GM21390 (cell line): ENCODE measurements at regions not wholly inside any gene's neighbourhood (a gene's known extent, or its start where the extent isn't known, plus 50 kb on each side); places are given as distances from the start of the nearest gene placed in this dataset.
"Not testable (repeated sequence)": the region's sequence is repeated elsewhere in the genome, so short reads cannot be mapped to it uniquely, and the experiment has no call there.

Experiments used
- ATAC-seq: cut with Tn5 transposase; IDR thresholded peaks from one replicate; pipeline ENCODE4 v1.9.1; 2021; ENCODE audit not compliant: unreplicated experiment

DNA sequence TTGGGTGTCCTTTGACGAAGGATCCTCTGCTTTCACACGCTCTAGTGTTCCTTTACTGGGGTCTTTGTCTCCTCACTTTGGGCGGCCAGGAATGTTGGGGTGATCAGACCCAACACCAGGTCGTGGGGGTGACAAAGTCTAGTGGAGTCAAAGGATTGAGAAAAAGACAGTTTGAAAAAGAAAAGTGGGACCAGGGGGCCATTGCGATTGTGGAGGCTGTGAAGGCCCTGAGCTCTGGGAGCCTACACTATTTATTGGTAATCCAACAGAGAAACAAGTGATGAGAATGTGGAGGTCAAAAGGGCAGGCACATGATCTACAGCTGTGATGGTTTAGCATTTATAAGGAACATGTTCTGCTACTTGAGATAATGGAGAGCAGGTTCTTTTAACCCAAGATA, 287.1 kb upstream of the MTPN start:
- not testable (repeated sequence) for ATAC-seq

DNA sequence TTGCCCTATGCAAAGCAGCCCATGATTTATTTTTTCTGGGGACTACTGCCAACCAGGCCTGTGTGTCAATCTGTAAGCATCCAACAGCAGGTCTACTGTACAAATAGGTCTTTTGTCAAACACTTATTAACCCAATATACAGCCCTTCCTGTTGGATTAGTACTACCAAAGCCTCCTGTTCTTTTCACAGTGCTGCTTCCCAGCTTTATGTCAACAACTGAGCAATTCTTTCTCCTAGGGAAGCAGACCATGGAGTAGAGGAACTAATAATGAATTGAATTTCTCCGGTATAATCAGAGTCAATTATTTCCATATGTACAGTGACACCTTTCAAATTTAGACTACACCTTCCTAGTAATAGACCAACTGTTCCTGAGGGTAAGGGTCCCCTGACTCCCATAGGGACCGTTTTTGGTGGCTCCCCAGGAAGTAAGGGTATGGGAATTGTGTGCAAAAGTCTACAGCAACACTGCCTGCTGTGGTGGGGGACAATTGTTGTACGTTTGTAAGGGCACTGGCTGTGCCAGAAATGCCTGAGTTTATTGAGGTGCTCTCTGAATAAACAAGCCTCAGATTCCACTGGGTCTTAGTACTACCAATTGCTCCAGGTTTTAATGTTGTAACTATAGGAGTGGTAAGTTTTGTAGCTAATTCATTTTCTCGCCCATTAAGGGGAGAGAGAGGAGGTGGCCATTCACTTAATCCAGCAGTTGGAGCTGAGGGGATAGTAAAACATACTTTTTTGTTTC, 286.1 kb upstream of the MTPN start:
- ATAC-seq, result not testable (repeated sequence)

DNA sequence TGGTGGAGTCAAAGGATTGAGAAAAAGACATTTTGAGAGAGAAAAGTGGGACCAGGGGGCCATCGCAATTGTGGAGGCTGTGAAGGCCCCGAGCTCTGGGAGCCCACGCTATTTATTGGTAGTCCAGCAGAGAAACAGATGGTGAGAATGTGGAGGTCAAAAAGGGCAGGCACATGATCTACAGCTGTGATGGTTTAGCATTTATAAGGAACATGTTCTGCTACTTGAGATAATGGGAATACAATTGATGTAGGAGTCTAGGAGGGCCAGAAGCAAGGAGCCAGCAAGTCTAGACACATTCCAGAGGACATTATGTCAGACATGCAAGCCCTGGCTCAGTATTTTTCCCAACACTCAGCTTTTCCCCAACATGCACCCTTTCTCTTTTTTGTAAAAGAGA, 283.4 kb upstream of the MTPN start:
- ATAC-seq, result not testable (repeated sequence)

DNA sequence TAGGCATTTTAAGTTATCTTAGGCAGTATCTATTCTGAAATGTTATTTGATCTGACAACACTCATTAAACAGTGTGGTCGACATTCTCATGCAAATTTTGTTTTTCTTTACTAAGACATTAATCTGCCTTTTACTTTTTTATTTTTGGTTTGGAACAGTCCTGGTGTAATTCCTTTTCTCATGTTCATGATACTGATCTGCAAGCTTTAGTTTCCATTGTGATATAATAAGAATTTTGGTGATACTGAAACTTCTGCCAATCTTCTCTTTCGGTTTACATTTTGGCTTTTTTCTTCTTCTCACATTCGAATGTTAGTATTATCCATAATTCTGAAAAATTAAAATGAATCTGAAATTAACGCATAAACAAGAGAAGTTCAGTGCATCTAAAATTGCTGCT, 281.9 kb upstream of the MTPN start:
- no peak for ATAC-seq

DNA sequence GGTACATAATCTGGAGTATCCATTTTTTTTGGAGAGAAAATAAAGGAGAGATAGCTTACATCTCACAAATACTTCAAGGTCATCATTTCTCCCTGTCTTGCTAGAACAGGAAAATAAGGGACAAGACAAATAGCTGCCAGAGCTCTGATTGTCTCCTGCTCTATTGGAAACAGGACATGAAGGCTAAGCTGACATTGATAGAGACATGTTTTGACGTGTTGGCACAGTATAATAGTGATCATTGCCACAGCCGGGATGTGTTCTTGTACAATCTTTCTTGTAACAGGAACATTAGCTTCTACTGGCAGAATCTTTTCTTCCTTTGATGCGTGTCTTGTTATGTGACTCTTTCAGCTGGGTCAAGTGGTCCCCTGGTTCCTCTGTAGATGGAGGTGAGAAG, 279.3 kb upstream of the MTPN start:
- ATAC-seq, result no peak

DNA sequence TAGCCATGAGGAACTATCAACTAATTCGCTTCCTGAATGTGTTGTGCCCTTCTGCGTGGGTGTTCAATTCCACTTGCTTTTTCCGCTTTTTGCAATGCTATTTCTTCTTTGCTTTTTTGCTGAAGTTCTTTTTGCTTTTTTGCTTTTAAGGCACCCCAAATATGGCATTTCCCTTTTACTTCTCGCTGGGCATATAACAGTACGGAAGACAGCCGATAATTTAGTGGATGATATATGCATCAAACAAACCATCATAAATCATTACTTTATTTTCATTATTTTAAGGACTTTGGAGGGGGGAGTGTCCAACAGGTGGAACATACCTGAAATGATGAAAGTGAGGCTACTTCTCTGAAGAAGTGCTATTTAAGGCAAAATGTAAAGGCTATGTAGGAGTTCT, 277.0 kb upstream of the MTPN start:
- no peak for ATAC-seq

DNA sequence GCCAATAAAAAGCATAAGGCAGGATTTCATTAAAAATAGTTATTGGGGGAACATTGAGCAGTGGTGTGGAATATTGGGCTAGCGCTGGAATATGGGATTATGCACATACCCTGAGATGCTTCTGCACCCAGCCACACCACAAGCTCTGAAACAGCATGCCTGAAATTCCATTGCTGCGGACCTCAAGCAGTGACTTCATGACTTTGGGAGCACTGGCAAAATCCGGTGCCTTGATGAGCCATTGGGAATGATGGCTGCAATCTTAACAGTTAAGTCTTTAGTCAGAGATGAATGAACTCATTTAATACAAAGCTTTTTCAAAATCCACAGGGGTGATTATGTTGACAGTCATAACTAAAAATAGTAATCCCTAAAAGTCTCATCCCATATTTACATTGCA, 274.7 kb upstream of the MTPN start:
- no peak for ATAC-seq

DNA sequence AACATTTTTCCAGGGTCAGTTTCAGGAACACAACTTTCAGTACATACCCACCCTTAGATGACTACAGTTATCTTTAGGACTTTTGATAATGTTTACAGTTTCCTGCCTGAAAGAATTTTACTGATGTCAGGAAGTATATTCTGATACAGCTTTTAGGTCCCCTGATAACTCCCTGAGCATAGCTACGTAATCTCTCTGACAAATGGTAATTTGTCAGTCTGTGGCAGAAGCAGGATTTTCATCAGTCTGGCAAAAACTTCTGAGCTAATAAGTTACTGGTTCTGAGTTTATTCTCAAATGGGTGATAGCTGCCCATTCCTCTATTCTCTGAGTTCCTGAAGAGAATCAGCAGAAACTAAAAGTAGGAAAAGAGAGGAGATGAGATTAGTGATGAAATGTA, 270.1 kb upstream of the MTPN start:
- no peak for ATAC-seq

DNA sequence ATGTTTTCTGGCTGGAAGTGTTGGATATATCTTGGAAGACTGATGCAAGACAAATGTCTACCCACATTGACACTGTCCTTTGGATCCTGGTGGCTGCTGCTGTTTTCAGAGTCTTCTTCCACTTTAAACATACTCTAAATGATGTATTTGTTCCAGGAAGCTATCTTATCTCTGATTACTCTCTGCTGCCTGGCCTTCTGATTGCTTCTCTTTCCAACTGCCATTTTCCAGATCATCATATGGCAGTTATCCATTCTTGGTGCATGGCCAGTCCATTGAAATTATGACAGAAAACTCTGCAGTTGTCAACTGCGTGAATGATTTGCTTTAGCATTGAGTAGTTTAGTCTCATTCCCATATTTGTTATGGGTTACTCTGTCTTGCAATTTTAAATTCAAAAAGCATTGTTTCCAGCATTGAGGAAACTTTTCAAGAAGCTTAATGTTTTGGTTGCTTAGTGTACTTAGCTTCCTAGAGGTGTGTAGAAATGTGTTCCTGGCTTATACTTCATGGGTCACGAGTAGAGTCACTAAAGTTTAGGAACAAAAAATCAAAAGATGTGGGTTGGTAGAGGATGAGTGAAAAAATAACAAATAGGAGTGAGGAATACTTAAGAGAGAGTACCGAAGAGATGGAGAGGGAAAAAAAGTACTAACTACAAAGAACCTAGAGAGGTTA, 268.3 kb upstream of the MTPN start:
- ATAC-seq, result no peak

DNA sequence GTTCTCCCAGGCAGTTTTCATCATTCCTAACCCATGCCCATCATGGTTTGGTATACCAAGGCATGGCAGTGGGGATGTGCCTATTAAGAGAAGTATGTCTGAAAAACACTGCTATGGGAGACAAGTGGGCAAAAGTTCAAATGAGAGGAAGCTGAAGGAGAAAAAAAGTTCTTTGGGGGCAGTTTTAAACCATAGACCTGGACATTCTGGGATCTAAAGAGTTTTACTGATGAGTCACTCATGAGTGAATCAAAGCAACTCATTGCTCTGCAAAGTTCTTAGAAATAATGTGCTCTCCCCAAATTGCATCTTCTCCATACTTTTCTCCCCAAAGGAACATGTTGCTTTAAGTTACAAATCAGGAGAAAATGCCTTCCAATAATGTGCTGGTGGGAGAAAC, 256.9 kb upstream of the MTPN start:
- no peak for ATAC-seq

DNA sequence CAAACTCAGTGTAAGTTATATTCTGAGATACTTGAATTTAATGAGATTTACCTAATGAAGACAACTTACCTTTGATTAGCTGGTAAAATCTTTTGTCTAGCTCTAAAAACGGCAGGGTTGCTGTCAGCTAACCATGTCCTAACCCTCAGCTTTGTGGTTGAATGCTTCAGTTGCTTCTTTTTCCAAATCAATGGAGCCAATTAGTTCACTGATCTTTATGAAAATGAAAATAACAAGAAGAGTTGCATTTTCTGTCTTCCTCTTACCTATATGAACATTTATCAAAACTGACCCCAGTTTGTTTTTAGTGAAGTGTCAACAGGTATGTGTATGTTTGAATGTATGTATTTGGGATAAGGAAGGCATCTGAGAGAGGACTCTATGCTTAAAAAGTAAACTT, 253.1 kb upstream of the MTPN start:
- ATAC-seq, result peak; percentile 72

DNA sequence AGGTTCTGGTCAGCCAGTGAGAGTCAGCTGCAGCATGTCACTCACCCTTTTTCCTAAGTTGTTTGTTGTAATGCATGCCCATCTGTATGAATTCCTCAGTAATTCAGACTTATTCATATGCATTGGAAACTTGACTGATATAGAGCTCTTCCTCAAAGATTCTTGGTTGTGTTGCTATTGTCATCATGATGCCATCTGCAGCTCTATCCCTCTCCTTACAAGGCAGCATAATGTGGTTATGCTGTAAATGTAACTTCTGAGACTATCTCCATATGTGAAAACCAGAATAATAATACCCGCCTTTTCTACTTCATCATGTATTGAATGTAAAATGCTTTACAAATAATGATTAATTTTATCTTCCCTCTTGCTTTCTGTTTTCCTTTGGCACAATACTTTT, 252.6 kb upstream of the MTPN start:
- ATAC-seq, result peak; percentile 25

DNA sequence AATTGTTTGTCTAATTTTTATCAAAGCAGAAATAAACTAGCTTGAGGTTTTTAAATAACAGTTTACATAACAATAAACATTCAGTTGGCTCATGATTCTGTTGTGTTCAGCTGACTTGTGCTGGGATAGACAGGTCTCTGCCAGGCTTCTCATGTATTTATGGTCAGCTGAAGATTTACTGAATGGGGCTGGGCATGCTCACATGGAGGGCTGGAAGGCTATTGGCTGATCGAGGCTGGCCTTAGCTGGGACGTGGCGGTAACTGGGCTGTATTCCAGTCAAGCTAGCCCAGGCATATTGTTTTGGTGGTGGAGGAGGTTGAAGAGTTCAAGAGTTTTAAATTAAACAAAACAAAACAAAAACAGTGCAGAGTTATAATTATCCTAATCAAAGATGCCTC, 251.0 kb upstream of the MTPN start:
- ATAC-seq, result no peak

DNA sequence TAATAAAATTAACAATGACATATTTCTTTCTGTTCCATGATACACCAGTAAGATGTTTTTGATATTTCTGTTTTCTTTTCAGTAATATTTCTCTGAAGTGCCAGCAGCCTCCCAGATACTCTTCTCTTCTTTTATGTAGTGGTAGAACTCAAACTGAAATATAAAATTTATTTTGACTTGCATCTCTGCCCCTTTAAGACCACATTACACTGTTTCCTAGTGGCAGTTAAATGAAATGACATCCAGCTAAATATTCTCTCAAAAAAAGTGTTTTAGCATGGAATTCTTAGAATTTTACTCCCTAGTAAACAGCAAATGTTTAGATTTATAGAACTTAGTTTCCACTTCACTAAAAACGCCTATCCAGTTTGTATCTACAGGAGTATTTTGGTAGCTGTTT, 237.2 kb upstream of the MTPN start:
- no peak for ATAC-seq

DNA sequence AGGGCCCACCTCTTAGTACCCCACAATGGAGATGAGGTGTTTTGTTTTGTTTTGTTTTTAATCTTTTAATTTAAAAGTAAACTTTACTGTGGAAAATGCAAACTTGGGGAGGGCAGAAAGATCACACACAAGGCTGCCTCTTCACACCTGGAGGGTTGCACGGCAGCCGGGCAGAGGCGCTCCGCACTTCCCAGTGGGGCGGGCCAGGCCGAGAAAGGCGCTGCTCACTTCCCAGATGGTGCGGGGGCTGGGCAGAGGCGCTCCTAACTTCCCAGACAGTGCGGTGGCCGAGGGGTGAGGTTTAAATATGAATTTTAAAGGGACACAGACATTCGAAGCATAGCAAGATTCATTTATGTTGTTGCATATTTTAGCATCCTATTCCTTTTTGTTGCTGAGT, 235.9 kb upstream of the MTPN start:
- ATAC-seq, result no peak

DNA sequence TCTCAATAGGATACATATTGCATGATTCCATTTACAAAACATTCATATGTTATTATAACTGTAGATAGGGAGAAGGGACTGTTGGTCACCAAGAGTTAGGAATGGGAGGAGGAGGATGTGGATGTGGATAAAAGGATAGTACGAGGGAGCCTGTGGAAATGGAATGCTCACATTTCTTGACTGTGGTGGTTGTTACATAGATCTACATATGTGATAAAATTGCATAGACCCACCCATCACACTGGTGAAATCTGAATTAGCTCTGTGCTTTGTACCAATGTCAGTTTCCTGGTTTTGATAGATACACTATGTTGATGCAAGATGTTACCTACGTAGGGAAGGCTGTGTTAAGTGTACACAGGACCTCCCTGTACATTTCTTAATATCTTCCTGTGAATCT, 233.5 kb upstream of the MTPN start:
- ATAC-seq, result no peak

DNA sequence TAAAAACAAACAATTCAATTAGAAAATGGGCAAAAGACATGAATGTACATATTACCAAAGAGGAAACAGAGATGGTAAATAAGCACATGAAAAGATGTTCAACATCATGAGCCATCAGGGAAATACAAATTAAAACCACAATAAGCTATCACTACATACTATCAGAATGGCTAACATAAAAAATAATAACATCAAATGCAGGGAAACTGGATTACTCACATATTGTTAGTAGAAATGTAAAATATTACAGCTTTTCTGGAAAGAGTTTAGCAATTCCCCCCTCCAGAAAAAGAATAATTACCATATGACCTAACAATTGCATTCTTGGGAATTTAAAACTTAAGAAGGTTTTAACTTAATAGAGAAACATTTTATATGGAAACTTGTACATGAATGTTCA, 232.9 kb upstream of the MTPN start:
- no peak for ATAC-seq

DNA sequence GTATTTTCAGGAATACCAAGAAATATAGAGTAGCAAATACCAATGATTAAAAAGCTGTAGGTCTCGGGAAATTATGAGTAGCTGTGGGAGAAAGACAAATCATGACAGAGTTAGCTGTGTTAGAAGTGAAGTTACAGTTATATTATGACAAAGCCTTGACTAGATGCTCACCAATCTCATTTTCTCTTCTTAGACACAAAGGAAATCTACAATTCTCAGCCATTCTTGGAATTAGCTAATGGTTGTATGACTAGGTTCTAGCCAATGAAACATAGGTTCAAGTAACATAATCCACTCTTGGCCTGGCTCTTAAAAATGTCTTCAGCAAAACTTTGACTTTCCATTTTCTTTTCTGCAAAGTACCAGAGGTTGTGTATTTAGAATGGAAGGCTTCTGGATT, 228.8 kb upstream of the MTPN start:
- ATAC-seq, result no peak

DNA sequence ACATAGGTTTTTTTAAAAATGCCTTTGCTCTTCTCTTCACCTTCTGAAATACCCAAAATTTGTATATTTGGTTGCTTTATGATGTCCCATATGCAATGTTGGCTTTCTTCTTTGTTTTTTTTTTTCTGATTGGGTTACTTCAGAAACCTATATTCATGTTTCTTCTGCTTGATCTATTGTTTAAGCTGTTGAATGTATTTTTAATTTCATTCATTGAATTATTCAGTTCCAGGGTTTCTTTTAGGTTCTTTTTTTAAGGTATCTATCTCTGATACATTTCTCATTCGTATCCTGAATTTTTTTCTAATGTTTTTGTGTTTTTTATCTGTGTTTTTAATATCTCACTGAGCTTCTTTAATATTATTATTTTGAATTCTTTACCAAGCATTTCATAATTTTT, 221.0 kb upstream of the MTPN start:
- ATAC-seq, result no peak

DNA sequence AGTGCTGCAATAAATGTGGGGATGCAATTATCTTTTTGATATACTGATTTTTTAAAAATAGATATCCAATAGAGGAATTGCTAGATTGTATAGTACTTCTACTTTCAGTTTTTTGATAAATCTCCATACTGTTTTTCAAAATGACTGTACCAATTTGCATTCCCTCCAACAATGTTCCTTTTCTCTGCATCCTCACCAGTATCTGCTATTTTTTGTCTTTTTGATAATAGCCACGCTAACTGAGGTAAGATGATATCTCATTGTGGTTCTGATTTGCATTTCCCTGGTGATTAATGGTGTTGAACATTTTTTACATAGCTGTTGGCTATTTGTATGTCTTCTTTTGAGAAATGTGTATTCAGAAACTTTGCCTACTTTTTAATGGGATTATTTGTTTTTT, 217.7 kb upstream of the MTPN start:
- ATAC-seq, result no peak

DNA sequence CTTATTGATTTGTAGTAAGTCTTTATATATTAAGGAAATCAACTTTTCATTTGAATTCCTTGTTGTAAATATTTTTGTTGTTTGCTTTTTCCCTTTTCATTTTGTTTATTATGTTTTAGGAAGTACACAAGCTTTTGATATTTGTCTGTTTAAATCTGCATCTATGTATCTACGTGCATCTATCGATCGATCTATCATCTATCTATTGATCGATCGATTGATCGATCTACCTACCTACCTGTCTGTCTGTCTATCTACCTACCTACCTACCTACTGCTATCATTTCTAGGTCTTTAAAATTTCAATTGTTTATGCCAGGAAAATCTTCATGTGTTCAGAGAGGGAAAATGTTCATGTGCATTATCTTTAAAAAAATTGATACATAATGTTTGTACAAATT, 216.8 kb upstream of the MTPN start:
- ATAC-seq, result no peak

DNA sequence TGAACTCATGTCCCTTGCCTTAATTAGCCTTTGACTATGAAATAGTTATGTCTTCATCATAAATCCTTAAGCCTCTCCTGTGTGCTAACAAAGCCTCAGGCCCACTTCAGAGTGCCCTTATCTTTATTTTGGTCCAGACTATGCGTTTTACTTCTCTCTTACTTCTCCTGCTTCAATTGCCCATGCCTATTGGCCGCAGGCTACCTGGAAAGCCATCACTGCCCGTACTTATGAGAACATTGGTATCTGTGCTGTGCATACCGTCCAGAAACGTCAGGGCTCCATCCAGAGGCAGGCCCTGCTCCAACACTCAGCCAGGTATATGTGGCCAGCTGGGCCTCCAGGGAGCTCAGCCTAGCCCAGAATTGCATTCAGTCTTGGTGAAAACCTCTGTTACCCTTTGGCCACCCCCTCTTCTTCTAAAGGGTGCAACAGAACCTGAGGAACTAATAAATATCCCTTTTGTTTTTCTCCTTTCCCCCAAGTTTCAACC, 212.4 kb upstream of the MTPN start:
- ATAC-seq, result no peak

DNA sequence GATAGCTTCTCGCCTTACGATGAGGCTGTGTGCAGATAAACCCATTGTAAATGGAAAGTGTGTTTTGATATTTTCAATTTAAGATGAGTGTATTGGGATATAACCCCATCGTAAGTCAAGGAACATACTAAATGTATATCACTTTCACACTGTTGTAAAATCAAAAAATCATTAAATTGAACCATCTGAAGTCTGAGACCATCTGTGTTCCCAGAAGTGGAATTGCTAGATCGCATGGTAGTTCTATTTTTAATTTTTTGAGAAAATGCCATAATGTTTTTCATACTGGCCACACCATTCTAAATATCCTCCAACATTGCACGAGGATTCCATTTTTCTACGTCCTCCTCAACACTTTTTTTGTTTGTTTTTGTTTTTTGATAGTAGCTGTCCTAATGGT, 209.1 kb upstream of the MTPN start:
- no peak for ATAC-seq
